ENCODE measurements at regions not wholly inside any gene's neighbourhood (a gene's known extent, or its start where the extent isn't known, plus 50 kb on each side); places are given as distances from the start of the nearest gene placed in this dataset.

GRCh38 chr6:63395381-63395780 is 75.6 kb upstream of the LGSN start:
- H3K27ac ChIP-seq = no peak overlapping the region
- no peaks in the 10 kb centered on the region for H3K4me1 ChIP-seq
- H3K36me3 Mint-ChIP-seq = no peaks in the 10 kb centered on the region
- H3K4me1 Mint-ChIP-seq = no peaks in the 10 kb centered on the region
- H3K4me3 Mint-ChIP-seq = no peak overlapping the region
- no peak overlapping the region for H3K4me3 ChIP-seq
- no peaks in the 10 kb centered on the region for H3K36me3 ChIP-seq
- no peak overlapping the region for H2AFZ ChIP-seq (replicated peaks)
- H4K20me1 ChIP-seq (ENCODE audit: low read depth) = no peaks in the 10 kb centered on the region
- no peak overlapping the region for H3K4me2 ChIP-seq
- no peaks in the 10 kb centered on the region for H3K9me3 Mint-ChIP-seq
- no peaks in the 10 kb centered on the region for H3K79me2 ChIP-seq (ENCODE audit: low read depth)
- no peak overlapping the region for H3K9ac ChIP-seq
- peaks cover 4% of the 10 kb centered on the region for H3K27me3 Mint-ChIP-seq (ENCODE audit: insufficient read depth, low read depth)
- no peak for TF ChIP-seq EZH2 (IDR thresholded peaks at IDR 0.05)
- no peak for TF ChIP-seq EZH2phosphoT487 (IDR thresholded peaks at IDR 0.05)
- no peak for TF ChIP-seq CTCF (IDR thresholded peaks at IDR 0.05)
- H3F3A ChIP-seq (ENCODE audit: low read depth) = no peaks in the 10 kb centered on the region
- H3K27ac Mint-ChIP-seq = no peak overlapping the region
- H3K27me3 ChIP-seq = no peaks in the 10 kb centered on the region
- no peak for DNase-seq (ENCODE audit: low spot score)
- no peaks in the 10 kb centered on the region for H3K9me3 ChIP-seq (ENCODE audit: low read depth)

GRCh38 chr6:63403725-63404124 is 83.9 kb upstream of the LGSN start:
- Histone ChIP-seq H3K36me3 (no peaks in the 10 kb centered on the region), H4K20me1 (ENCODE audit: low read depth) (no peaks in the 10 kb centered on the region), H3K27ac (no peak overlapping the region), H3K79me2 (ENCODE audit: low read depth) (no peaks in the 10 kb centered on the region), H3F3A (ENCODE audit: low read depth) (no peaks in the 10 kb centered on the region), H3K4me2 (no peak overlapping the region), H2AFZ (replicated peaks) (no peak overlapping the region), H3K4me3 (no peak overlapping the region), H3K4me1 (no peaks in the 10 kb centered on the region), H3K27me3 (no peaks in the 10 kb centered on the region), H3K9ac (no peak overlapping the region), H3K9me3 (ENCODE audit: low read depth) (no peaks in the 10 kb centered on the region)
- no peaks in the 10 kb centered on the region for H3K36me3 Mint-ChIP-seq
- no peaks in the 10 kb centered on the region for H3K27me3 Mint-ChIP-seq (ENCODE audit: insufficient read depth, low read depth)
- H3K9me3 Mint-ChIP-seq = peaks cover 3% of the 10 kb centered on the region
- H3K4me3 Mint-ChIP-seq = no peak overlapping the region
- TF ChIP-seq EZH2 (IDR thresholded peaks at IDR 0.05) = no peak
- no peak for TF ChIP-seq CTCF (IDR thresholded peaks at IDR 0.05)
- TF ChIP-seq EZH2phosphoT487 (IDR thresholded peaks at IDR 0.05) = no peak
- H3K4me1 Mint-ChIP-seq = no peaks in the 10 kb centered on the region
- no peak for DNase-seq (ENCODE audit: low spot score)
- H3K27ac Mint-ChIP-seq = no peak overlapping the region

- H3K4me1 Mint-ChIP-seq = no peaks in the 10 kb centered on the region
- Histone ChIP-seq H2AFZ (replicated peaks) (no peak overlapping the region), H3K9ac (no peak overlapping the region), H4K20me1 (ENCODE audit: low read depth) (no peaks in the 10 kb centered on the region), H3K4me2 (no peak overlapping the region), H3K4me3 (no peak overlapping the region), H3K4me1 (no peaks in the 10 kb centered on the region), H3K36me3 (no peaks in the 10 kb centered on the region), H3K27ac (no peak overlapping the region), H3K79me2 (ENCODE audit: low read depth) (no peaks in the 10 kb centered on the region), H3K9me3 (ENCODE audit: low read depth) (no peaks in the 10 kb centered on the region), H3K27me3 (no peaks in the 10 kb centered on the region), H3F3A (ENCODE audit: low read depth) (no peaks in the 10 kb centered on the region)
- H3K27me3 Mint-ChIP-seq (ENCODE audit: insufficient read depth, low read depth) = no peaks in the 10 kb centered on the region
- no peak overlapping the region for H3K4me3 Mint-ChIP-seq
- H3K27ac Mint-ChIP-seq = no peak overlapping the region
- peaks cover 3% of the 10 kb centered on the region for H3K9me3 Mint-ChIP-seq
- H3K36me3 Mint-ChIP-seq = no peaks in the 10 kb centered on the region
- DNase-seq (ENCODE audit: low spot score) = no peak
- no peak for TF ChIP-seq EZH2phosphoT487 (IDR thresholded peaks at IDR 0.05)
- no peak for TF ChIP-seq CTCF (IDR thresholded peaks at IDR 0.05)
- no peak for TF ChIP-seq EZH2 (IDR thresholded peaks at IDR 0.05)
These were observed 90.9 kb upstream of the LGSN start for GRCh38 chr6:63410435-63411426.

All from neural progenitor cell (in vitro differentiated cells).